Vagina (tissue), 2 donors: ENCODE measurements at regions not wholly inside any gene's neighbourhood (a gene's known extent, or its start where the extent isn't known, plus 50 kb on each side); places are given as distances from the start of the nearest gene placed in this dataset.

Source experiments
- DNase-seq, 2 donors: peaks; one replicate each; pipeline ENCODE4 v3.0.0-alpha.2; 2017; ENCODE audit errors: extremely low spot score in 2 of 2
- H3K27ac ChIP-seq: fragments of 200-600 bp; sonication (generic); one replicate; pipeline ENCODE4 v1.5.1; 2019
- H3K27me3 ChIP-seq: fragments of 200-600 bp; sonication (generic); one replicate; pipeline ENCODE4 v1.5.1; 2019
- H3K36me3 ChIP-seq, 2 donors: fragments of 200-600 bp; sonication (generic); one replicate each; pipeline ENCODE4 v1.5.1; 2017 to 2019
- H3K4me1 ChIP-seq: fragments of 200-600 bp; sonication (generic); one replicate; pipeline ENCODE4 v1.5.1; 2019
- H3K4me3 ChIP-seq, 2 donors: fragments of 200-600 bp; sonication (generic); 1 replicate in 1 of 2; 2 replicates in 1 of 2; pipeline ENCODE4 v1.5.1; 2016 to 2019
- H3K9me3 ChIP-seq: fragments of 200-600 bp; sonication (generic); one replicate; pipeline ENCODE4 v1.5.1; 2019
- POLR2A ChIP-seq, 2 donors: fragments of 450-650 bp; IDR thresholded peaks; one replicate each; pipeline ENCODE4 v1.6.1; 2017; ENCODE audit warnings: antibody characterized with exemption in 2 of 2, mild to moderate bottlenecking in 2 of 2, moderate library complexity in 2 of 2
- POLR2AphosphoS5 ChIP-seq, 2 donors: sonication (generic); formaldehyde crosslinking; IDR thresholded peaks; one replicate each; pipeline ENCODE4 v1.9.0; 2017; ENCODE audit warnings: antibody characterized with exemption in 2 of 2, mild to moderate bottlenecking in 2 of 2, low read depth in 1 of 2; ENCODE audit not compliant: insufficient read depth in 1 of 2
- intact Hi-C: fragments of 100-400 bp; cut with DNase I; formaldehyde crosslinking; loops from one replicate; pipeline ENCODE4 v1.15.1; 2023
- TF ChIP-seq, protein P1 (sequence below), 3 experiments: fragments of 450-650 bp in 2 of 3; fragments of 200-600 bp in 1 of 3; sonication (generic) in 1 of 3; IDR thresholded peaks; one replicate each; pipeline ENCODE4 v1.5.1; 2017 to 2019; ENCODE audit warnings: antibody characterized with exemption in 3 of 3, mild to moderate bottlenecking in 2 of 3, moderate library complexity in 2 of 3

DNA sequence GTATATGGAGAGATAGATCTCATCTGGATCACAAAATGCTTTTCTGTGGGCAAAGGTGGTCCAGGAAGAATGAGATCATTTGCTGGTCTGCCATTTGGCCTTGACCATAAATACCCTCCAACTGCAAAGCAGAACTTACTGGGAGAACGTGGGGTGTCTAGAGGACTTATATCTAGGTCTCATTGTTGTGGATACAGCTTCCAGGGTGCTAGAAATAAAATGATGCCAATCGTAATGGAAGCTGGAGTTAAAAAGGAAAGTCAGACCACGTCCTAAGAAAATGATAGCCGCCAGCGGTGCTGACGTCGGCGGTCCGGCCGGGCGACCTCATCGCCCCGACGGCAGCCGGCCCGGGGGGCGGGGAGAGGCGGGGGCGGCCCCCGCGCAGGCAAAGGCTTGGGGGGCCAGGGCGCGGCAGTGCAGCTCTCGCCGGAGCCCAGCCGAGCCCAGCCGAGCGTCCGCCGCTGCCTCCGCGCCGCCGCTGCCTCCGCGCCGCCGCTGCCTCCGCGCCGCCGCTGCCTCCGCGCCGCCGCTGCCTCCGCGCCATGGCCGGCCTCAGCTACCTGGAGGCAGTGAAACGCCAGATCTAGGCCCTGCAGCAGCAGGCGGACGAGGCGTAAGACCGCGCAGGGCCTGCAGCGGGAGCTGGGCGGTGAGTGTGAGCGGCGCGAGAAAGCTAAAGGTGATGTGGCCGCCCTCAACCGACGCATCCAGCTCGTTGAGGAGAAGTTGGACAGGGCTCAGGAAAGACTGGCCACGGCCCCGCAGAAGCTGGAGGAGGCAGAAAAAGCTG is 89.5 kb downstream of the EOMES start:
- DNase-seq = no peak
- peak in 1 of 2 donors; percentile 11 for TF ChIP-seq POLR2A (IDR thresholded peaks at IDR 0.05)
- TF ChIP-seq POLR2AphosphoS5 (IDR thresholded peaks at IDR 0.05; ENCODE audit: insufficient read depth in 1 of 2, low read depth in 1 of 2) = peak in 1 of 2 donors; percentile 61
- TF ChIP-seq, protein P1, sequence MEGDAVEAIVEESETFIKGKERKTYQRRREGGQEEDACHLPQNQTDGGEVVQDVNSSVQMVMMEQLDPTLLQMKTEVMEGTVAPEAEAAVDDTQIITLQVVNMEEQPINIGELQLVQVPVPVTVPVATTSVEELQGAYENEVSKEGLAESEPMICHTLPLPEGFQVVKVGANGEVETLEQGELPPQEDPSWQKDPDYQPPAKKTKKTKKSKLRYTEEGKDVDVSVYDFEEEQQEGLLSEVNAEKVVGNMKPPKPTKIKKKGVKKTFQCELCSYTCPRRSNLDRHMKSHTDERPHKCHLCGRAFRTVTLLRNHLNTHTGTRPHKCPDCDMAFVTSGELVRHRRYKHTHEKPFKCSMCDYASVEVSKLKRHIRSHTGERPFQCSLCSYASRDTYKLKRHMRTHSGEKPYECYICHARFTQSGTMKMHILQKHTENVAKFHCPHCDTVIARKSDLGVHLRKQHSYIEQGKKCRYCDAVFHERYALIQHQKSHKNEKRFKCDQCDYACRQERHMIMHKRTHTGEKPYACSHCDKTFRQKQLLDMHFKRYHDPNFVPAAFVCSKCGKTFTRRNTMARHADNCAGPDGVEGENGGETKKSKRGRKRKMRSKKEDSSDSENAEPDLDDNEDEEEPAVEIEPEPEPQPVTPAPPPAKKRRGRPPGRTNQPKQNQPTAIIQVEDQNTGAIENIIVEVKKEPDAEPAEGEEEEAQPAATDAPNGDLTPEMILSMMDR (IDR thresholded peaks at IDR 0.05) = no peak
- H3K36me3 ChIP-seq = no peaks in the 10 kb centered on the region

DNA sequence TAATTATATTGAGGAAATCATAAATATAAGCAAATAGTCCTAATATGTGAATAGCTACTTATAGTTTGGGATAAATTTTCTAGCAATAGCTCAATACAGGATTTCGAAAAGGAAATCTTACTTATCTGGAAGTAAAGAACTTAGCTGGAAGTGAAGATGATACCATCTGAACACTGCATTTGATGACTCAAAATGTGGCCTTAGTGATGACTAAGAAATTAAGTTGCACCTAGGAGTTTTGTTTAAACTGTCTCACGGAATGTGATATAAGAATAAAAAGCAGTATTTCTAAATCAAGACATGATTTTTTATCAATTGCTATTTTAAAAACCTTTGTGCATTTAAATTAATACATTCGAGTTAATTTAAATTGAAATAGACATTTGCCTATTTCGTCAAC is 91.2 kb downstream of the EOMES start:
- DNase-seq = no peak
- no peaks in the 10 kb centered on the region for H3K9me3 ChIP-seq
- intact Hi-C loops = no loop called here
- no peaks in the 10 kb centered on the region for H3K4me1 ChIP-seq
- no peak overlapping the region for H3K4me3 ChIP-seq
- no peaks in the 10 kb centered on the region for H3K36me3 ChIP-seq
- no peaks in the 10 kb centered on the region for H3K27me3 ChIP-seq
- H3K27ac ChIP-seq = no peak overlapping the region
- TF ChIP-seq POLR2AphosphoS5 (IDR thresholded peaks at IDR 0.05; ENCODE audit: insufficient read depth in 1 of 2, low read depth in 1 of 2) (no peak), POLR2A (IDR thresholded peaks at IDR 0.05) (no peak)
- TF ChIP-seq, protein P1 (IDR thresholded peaks at IDR 0.05) = no peak

More for the DNA sequence above, 89.5 kb downstream of the EOMES start:
- Histone ChIP-seq H3K27ac (peak overlapping the region; percentile 81), H3K4me1 (no peaks in the 10 kb centered on the region), H3K27me3 (no peaks in the 10 kb centered on the region), H3K9me3 (no peaks in the 10 kb centered on the region), H3K4me3 (peak overlapping the region; percentile 53 to 72)
- intact Hi-C loops = no loop called here

DNA sequence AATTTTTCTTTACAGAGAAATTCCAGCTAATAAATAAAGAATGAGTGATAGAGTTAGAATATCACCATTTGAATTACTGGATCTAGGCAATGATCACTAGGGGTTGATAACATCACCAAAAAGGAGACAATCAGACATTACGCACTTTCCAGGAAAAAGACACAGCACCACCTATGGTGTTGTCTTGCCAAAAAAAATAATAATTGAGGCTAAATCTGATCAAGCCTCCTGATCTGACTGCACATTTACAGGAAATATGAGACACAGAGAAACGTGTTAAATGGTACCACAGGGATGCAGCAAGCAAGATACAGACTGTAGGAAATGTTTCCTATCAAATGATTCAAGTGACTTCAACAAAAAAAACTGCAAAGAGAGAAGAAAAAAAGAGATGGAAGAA is 92.8 kb downstream of the EOMES start:
- H3K4me1 ChIP-seq = no peaks in the 10 kb centered on the region
- no peaks in the 10 kb centered on the region for H3K9me3 ChIP-seq
- no peak overlapping the region for H3K27ac ChIP-seq
- H3K4me3 ChIP-seq = no peak overlapping the region
- no peaks in the 10 kb centered on the region for H3K36me3 ChIP-seq
- TF ChIP-seq POLR2A (IDR thresholded peaks at IDR 0.05) (no peak), POLR2AphosphoS5 (IDR thresholded peaks at IDR 0.05; ENCODE audit: insufficient read depth in 1 of 2, low read depth in 1 of 2) (peak in 1 of 2 donors; percentile 14)
- TF ChIP-seq, protein P1 (IDR thresholded peaks at IDR 0.05) = no peak
- no peak for DNase-seq
- no peaks in the 10 kb centered on the region for H3K27me3 ChIP-seq
- intact Hi-C loops = no loop called here

DNA sequence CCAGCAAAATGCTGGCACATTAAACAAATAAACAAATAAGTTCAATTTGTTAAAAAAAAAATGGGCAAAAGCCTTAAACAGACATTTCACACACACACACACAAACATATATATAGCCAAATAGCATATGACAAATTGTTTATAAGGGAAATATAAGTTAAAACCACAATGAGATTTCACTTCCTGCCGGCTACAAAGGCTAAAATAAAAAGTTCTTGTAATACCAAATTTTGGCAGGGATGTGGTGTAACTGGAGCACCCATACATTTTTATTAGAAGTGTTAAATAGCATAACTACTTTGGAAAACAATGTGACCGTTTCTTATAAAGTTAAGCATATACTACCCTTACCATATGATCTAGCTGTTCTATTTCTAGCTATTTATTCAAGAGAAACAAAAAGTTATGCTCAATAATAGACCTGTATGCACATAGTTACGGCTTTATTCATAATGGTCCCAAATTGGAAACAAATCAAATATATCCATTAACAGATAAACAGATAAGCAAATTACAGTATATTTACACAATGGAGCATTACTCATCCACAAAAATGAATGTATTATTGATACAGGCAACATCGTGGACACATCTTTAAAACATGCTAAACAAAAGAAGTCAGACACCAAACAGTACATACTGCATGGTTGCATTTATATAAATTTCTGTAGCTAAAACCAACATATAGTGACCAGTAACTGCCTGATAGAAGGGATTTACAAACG is 93.9 kb downstream of the EOMES start:
- Histone ChIP-seq H3K9me3 (no peaks in the 10 kb centered on the region), H3K4me1 (no peaks in the 10 kb centered on the region), H3K4me3 (no peak overlapping the region), H3K27me3 (no peaks in the 10 kb centered on the region), H3K27ac (no peak overlapping the region), H3K36me3 (no peaks in the 10 kb centered on the region)
- TF ChIP-seq POLR2A (IDR thresholded peaks at IDR 0.05) (no peak), POLR2AphosphoS5 (IDR thresholded peaks at IDR 0.05; ENCODE audit: insufficient read depth in 1 of 2, low read depth in 1 of 2) (no peak)
- TF ChIP-seq, protein P1 (IDR thresholded peaks at IDR 0.05) = no peak
- no peak for DNase-seq
- intact Hi-C loops = no loop called here
